ENCODE measurements at regions not wholly inside any gene's neighbourhood (a gene's known extent, or its start where the extent isn't known, plus 50 kb on each side); places are given as distances from the start of the nearest gene placed in this dataset.

DNA sequence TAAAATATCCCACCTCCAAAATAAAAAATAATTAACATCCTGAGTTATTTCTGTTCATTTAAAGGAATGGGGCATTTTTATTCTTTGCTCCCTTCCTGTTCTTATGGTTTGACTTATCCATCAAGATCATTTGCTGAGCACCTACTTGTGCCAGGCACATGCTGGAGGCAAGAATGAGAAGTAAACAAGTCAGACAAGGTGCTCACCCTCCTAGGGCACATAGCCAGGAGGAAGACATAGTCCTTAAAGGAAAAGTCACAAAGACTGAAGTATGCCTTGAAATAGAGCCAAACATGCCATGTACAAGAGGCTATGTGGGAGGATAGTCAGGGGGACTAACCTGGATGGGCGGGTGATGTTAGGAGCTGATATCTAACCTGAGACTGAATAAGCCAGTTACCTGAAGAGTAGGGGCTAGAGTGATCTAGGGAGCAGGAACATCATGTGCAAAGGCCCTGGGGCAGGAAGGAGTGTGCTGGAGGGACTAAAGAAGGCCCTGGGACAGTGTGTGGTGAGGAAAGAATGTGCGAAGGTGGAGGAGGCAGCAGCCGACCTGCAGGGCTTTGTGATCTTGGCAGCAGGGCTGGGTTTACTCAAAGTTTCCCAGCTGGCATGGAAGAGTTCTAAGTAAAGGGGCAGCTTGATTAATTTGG is 233.5 kb downstream of the MATN1 start:
- CTCF ChIA-PET, result no interaction called here

DNA sequence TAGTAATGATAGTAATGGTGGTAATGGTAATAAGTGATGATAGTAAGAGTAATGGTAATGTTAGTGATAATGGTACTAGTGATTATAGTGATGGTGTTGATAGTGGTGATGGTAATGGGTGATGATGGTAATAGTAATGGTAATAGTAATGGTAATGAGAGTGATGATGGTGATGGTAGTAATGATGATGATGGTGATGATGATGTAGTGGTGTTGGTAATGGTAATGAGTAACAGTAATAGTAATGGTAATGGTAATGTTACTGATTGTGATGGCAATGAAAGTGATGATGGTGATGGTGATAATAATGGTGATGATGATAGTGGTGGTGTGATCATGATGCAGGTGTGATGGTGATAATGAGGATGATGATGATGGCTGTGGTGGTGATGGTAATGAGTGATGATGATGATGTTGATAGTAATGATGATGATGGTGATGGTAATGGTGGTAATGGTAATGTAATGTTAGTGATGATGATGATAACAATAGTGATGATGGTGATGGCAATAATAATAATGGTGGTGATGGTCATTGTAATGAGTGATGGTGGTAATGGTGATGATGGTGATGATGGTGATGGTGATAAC is 235.0 kb downstream of the MATN1 start:
- Mint-ChIP-seq H3K36me3 (ENCODE audit: low read depth) (no peaks in the 10 kb centered on the region), H3K4me3 (no peak overlapping the region), H3K9me3 (no peaks in the 10 kb centered on the region), H3K27me3 (no peaks in the 10 kb centered on the region), H3K4me1 (no peaks in the 10 kb centered on the region), H3K27ac (no peak overlapping the region)
- ChIA-PET CTCF (no interaction called here), POLR2A (no interaction called here)
- DNase-seq, result no peak

More for the DNA sequence above, 233.5 kb downstream of the MATN1 start:
- no peak for DNase-seq
- no peaks in the 10 kb centered on the region for H3K36me3 Mint-ChIP-seq (ENCODE audit: low read depth)
- no peaks in the 10 kb centered on the region for H3K27me3 Mint-ChIP-seq
- H3K9me3 Mint-ChIP-seq, result no peaks in the 10 kb centered on the region
- no peak overlapping the region for H3K27ac Mint-ChIP-seq
- no peak overlapping the region for H3K4me3 Mint-ChIP-seq
- H3K4me1 Mint-ChIP-seq, result no peaks in the 10 kb centered on the region
- POLR2A ChIA-PET, result no interaction called here

DNA sequence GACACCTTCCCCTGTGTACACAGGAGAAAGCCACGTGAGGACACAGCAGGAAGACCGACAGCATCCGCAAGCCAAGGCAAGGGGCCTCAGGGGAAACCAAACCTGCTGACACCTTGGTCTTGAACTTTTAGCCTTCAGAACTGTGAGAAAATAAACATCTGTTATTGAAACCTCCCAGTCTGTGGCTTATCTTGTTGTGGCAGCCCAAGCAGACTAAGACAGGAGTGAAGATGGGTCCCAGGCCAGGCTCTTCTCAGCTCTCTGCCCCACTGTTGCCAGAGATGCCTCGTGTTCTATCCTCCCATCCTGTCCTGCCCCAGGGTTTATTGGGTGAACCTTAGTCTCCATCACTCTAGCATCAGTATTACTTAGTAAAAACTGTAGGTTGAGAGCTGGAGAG is 236.3 kb downstream of the MATN1 start:
- POLR2A ChIA-PET, result no interaction called here
- no peak for DNase-seq
- CTCF ChIA-PET, result no interaction called here

DNA sequence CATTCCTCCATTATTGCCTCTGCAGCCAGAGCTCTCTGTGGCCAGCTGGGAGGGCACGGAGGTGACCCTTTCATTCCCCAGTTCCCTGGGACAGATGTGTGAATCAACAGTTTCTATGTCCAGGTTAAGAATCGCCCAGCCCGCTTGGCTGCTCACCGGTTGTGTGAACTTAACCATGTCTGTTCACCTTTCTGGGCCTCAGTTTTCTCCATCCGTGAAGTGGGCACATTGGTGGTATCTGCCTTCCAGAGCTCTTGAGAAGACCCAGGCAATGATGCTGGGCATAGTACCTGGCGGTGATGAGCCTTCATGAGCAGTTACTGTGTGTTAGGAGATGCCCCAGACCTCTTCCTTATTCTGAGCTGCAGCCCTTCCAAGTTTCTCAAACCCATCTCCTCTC is 238.3 kb downstream of the MATN1 start:
- no peak for DNase-seq
- Mint-ChIP-seq H3K4me1 (no peaks in the 10 kb centered on the region), H3K36me3 (ENCODE audit: low read depth) (no peaks in the 10 kb centered on the region), H3K9me3 (peaks cover 12% of the 10 kb centered on the region), H3K4me3 (no peak overlapping the region), H3K27me3 (no peaks in the 10 kb centered on the region), H3K27ac (no peak overlapping the region)
- ChIA-PET POLR2A (no interaction called here), CTCF (no interaction called here)

More for the DNA sequence above, 236.3 kb downstream of the MATN1 start:
- no peak overlapping the region for H3K27ac Mint-ChIP-seq
- peaks cover 1% of the 10 kb centered on the region for H3K9me3 Mint-ChIP-seq
- H3K4me1 Mint-ChIP-seq, result no peaks in the 10 kb centered on the region
- no peak overlapping the region for H3K4me3 Mint-ChIP-seq
- no peaks in the 10 kb centered on the region for H3K36me3 Mint-ChIP-seq (ENCODE audit: low read depth)
- H3K27me3 Mint-ChIP-seq, result no peaks in the 10 kb centered on the region

DNA sequence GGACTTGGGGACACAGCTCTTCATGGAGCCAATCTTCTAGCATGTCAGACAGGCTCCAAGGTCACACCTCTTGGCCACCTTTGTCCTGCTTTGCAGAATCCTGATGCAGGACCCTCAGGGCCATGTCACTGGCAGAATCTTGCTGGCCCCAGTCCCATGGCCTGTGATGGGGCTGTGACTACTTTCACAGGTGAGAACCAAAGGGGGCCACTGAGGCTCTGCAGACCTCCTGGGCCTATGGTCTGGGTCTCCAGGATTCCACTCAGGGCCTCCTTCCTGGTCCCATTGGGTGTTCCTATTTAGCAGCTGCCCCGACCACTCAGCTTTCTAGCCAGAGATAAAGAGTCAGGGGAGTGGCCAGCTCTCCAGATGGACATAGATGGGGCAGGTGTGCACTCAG is 238.7 kb downstream of the MATN1 start:
- DNase-seq, result no peak
- CTCF ChIA-PET, result no interaction called here

DNA sequence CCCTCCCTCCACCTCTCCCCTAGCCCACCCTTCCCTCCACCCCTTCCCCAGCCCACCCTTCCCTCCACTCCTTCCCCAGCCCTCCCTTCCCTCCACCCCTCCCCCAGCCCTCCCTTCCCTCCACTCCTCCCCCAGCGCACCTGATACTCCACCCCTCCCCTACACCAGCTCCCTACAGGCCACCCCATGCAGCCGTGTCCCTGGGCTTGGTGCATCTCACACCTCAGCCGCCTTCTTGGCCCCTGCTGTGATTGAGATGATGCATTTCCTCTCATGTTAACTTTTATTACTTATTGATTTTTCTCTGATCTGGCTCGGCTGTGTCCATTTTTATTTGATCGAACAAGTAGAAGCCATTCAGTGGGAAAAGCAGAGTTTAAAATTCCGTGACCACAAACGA is 243.8 kb downstream of the MATN1 start:
- no peaks in the 10 kb centered on the region for H3K36me3 Mint-ChIP-seq (ENCODE audit: low read depth)
- CTCF ChIA-PET, result no interaction called here
- H3K27ac Mint-ChIP-seq, result no peak overlapping the region
- H3K4me1 Mint-ChIP-seq, result no peaks in the 10 kb centered on the region
- no peak overlapping the region for H3K4me3 Mint-ChIP-seq
- POLR2A ChIA-PET, result no interaction called here
- H3K9me3 Mint-ChIP-seq, result peaks cover 13% of the 10 kb centered on the region
- H3K27me3 Mint-ChIP-seq, result no peaks in the 10 kb centered on the region
- no peak for DNase-seq

More for the DNA sequence above, 238.7 kb downstream of the MATN1 start:
- Mint-ChIP-seq H3K27me3 (no peaks in the 10 kb centered on the region), H3K27ac (no peak overlapping the region), H3K36me3 (ENCODE audit: low read depth) (no peaks in the 10 kb centered on the region), H3K4me3 (no peak overlapping the region), H3K4me1 (no peaks in the 10 kb centered on the region), H3K9me3 (peaks cover 13% of the 10 kb centered on the region)
- POLR2A ChIA-PET, result no interaction called here

DNA sequence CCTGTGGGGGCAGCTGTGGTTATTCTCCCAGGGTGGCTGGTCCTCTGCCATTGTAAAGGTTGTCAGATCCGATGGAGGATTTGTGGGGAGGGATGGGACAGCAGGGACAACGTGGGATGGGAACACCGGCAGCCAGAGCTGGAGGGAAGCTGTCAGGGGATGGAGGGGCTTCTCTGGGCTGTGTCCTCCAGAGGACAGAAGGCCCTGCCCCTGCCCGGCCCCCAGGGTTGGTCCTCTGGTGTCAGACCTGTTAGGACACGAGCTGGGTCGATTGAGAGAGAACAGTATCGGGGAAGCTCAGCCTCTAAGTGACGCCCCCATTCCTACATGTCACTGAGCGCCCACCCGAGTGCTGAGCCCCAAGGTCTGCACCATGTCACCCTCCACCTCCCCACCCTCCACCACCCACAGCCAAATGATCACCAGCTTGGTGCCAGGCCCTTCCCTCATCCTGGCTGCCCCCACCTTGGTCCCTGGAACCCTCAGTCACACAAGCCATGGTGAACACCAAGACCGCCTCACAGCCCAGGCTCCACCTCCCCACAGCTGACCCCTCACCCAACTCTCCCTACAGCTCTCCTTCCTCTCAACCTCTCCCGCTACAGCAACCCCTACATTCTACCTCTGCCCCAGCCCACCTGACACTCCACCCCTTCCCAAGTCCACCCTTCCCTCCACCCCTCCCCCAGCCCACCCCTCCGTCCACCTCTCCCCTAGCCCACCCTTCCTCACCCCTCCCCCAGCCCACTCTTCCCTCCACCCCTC is 244.4 kb downstream of the MATN1 start:
- DNase-seq, result peak; percentile 7
- Mint-ChIP-seq H3K4me1 (no peaks in the 10 kb centered on the region), H3K27ac (no peak overlapping the region), H3K4me3 (no peak overlapping the region), H3K9me3 (peaks cover 13% of the 10 kb centered on the region), H3K36me3 (ENCODE audit: low read depth) (no peaks in the 10 kb centered on the region), H3K27me3 (no peaks in the 10 kb centered on the region)
- POLR2A ChIA-PET, result no interaction called here
- CTCF ChIA-PET, result no interaction called here

DNA sequence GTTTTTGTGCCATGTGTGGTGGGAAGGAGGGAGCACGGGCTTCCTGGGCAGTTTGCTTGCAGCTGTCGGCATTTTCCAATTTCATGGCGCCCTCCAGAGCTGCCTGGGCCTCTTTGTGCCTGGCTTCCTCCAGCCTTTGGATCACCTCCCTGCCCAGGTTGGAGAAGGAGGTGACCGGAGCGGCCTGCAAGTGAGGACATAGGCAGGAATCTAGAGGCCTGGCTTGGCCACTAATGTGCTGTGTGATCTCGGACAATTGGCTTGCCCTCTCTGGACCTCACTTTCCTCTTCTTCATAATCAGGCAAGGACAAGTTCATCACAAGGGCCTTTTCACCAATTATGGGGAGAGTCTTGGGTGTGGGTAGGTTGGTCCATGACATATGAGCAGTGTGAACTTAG is 245.1 kb downstream of the MATN1 start:
- POLR2A ChIA-PET, result no interaction called here
- Mint-ChIP-seq H3K27ac (no peak overlapping the region), H3K27me3 (no peaks in the 10 kb centered on the region), H3K9me3 (peaks cover 13% of the 10 kb centered on the region), H3K4me3 (no peak overlapping the region), H3K4me1 (no peaks in the 10 kb centered on the region), H3K36me3 (ENCODE audit: low read depth) (no peaks in the 10 kb centered on the region)
- CTCF ChIA-PET, result no interaction called here
- peak; percentile 2 for DNase-seq

DNA sequence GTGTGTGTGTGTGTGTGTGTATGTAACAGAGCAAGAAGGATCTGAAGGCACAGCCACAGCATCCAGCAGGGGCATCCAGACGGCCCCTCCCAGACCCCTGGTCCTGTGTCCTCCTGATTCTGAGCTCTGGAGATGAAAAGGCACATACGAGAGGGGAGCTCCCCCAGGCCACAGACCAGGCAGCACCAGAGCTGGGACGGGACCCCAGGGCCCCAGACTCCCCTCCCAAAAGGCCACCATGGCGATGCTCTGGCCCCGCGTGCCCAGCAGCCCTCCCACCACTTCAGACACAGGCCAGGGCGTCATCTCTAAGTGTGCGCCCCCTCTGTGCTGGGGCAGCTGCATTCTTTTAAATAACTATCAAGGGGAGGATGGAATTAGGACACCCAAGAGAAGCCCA is 245.8 kb downstream of the MATN1 start:
- Mint-ChIP-seq H3K36me3 (ENCODE audit: low read depth) (no peaks in the 10 kb centered on the region), H3K9me3 (peaks cover 13% of the 10 kb centered on the region), H3K27me3 (no peaks in the 10 kb centered on the region), H3K4me1 (no peaks in the 10 kb centered on the region), H3K27ac (no peak overlapping the region), H3K4me3 (no peak overlapping the region)
- POLR2A ChIA-PET, result no interaction called here
- CTCF ChIA-PET, result no interaction called here
- peak; percentile 11 for DNase-seq

DNA sequence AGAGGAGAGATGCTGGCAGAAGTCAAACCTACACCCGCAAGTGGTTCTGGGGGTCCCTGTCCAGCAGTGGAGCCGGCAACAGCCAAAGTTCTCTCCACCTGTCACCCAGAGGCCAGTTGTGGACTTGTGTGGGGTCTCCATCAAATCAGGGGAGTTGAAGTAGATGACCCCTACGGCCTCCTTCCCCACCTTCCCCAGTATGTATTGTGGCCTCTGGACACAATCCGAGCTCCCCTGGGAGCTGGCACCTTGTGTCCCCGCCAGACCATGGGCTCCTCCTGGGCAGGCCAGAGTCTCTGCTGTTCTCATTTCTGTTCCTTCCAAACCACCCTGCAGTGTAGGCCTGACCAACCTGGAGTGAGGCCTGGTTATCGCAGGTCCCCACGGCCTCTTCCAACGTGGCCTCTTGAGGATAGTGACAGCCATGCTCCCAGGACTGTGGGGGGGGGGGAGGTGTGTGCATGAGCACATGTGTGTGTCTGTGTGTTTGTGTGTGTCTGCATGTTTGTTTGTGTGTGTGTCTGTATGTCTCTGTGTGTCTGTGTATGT is 246.4 kb downstream of the MATN1 start:
- H3K27me3 Mint-ChIP-seq, result no peaks in the 10 kb centered on the region
- H3K4me3 Mint-ChIP-seq, result no peak overlapping the region
- no peaks in the 10 kb centered on the region for H3K36me3 Mint-ChIP-seq (ENCODE audit: low read depth)
- no peak overlapping the region for H3K27ac Mint-ChIP-seq
- peaks cover 11% of the 10 kb centered on the region for H3K9me3 Mint-ChIP-seq
- CTCF ChIA-PET, result no interaction called here
- peak; percentile 11 for DNase-seq
- no peaks in the 10 kb centered on the region for H3K4me1 Mint-ChIP-seq
- POLR2A ChIA-PET, result no interaction called here

DNA sequence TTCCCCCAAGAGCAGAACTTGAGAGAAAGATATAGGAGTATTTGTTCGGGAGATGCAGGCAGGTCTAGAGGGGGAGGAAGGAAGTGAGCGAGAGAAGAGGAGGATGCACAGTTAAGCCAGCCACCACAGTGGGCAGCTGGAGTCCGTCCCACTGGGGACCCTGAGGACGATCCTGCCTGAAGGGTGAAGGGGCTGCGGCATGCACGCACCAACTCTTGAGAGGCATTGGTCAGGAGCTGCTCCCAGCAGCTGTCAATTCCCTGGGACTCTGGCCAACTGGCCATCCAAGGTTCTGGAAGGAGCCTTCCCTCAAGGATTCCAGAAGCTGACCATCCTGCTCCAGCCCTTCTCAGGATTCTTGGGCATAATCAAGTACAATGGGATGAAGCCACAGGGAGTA is 246.9 kb downstream of the MATN1 start:
- no peak overlapping the region for H3K27ac Mint-ChIP-seq
- H3K9me3 Mint-ChIP-seq, result peaks cover 6% of the 10 kb centered on the region
- DNase-seq, result no peak
- CTCF ChIA-PET, result no interaction called here
- H3K4me1 Mint-ChIP-seq, result no peaks in the 10 kb centered on the region
- H3K27me3 Mint-ChIP-seq, result no peaks in the 10 kb centered on the region
- no peak overlapping the region for H3K4me3 Mint-ChIP-seq
- H3K36me3 Mint-ChIP-seq (ENCODE audit: low read depth), result no peaks in the 10 kb centered on the region
- POLR2A ChIA-PET, result no interaction called here

DNA sequence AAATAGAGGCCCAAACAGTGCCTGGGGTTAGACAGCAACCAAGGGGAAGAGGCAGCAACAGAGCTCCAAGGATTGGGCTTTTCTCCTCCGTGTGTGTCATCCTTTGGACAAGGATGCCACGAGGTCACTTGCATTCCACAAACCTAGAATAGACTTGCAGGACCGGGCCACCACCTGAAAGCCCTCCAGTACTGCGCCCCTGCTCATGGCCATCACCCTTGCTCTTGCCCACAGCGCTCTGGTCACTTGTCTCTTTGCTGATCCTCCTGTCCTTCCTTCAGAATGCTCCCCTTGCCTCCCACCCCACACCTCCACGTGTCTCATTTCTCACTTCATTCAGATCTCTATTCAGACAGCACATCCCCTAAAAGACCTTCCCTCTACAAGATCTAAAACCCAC is 247.4 kb downstream of the MATN1 start:
- ChIA-PET CTCF (no interaction called here), POLR2A (no interaction called here)
- Mint-ChIP-seq H3K9me3 (peaks cover 6% of the 10 kb centered on the region), H3K4me3 (no peak overlapping the region), H3K4me1 (no peaks in the 10 kb centered on the region), H3K27me3 (no peaks in the 10 kb centered on the region), H3K27ac (no peak overlapping the region), H3K36me3 (ENCODE audit: low read depth) (no peaks in the 10 kb centered on the region)
- no peak for DNase-seq

DNA sequence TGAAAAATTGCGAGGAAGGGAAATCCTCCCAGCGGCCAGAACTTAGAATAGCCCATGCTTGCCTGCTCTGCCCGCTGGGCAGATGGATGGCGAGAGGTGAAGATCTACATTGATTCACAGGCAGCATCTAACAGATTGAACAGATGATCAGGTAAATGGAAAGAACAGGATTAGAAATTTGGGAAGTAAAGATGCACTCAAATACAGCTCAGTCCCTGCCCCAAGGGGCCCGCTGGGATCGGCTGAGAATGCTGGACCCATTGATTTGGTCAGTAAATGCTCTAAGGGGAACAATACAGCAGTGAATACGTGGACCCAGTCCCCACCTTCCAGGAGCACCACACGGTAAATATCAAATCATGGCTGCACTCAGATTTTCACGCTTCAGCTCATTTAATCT is 248.2 kb downstream of the MATN1 start:
- DNase-seq, result no peak
- ChIA-PET POLR2A (no interaction called here), CTCF (no interaction called here)
- H3K36me3 Mint-ChIP-seq (ENCODE audit: low read depth), result no peaks in the 10 kb centered on the region
- no peak overlapping the region for H3K4me3 Mint-ChIP-seq
- H3K27ac Mint-ChIP-seq, result no peak overlapping the region
- peaks cover 2% of the 10 kb centered on the region for H3K9me3 Mint-ChIP-seq
- no peaks in the 10 kb centered on the region for H3K27me3 Mint-ChIP-seq
- H3K4me1 Mint-ChIP-seq, result no peaks in the 10 kb centered on the region

DNA sequence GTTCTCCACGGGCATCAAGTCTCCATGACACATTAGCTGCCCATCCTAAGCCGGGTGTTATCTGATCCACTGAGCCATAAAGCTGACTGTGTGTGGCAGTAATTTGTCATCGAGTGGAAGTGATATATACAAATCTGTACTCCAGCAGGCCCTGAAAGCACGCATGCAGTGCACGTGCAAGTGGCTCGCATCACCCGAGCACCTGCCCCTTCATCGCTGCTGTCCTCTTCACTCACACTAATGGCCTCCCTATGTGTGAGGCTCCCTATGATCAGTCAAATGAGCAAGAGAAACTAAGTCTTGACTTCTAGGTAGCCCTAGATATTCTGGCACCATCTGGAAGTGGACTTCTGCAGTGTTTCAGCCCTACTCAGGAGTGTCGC is 248.6 kb downstream of the MATN1 start:
- ChIA-PET CTCF (no interaction called here), POLR2A (no interaction called here)
- Mint-ChIP-seq H3K36me3 (ENCODE audit: low read depth) (no peaks in the 10 kb centered on the region), H3K9me3 (no peaks in the 10 kb centered on the region), H3K27me3 (no peaks in the 10 kb centered on the region), H3K27ac (no peak overlapping the region), H3K4me1 (no peaks in the 10 kb centered on the region), H3K4me3 (no peak overlapping the region)
- DNase-seq, result no peak
